B cell (primary cell): ENCODE measurements at regions not wholly inside any gene's neighbourhood (a gene's known extent, or its start where the extent isn't known, plus 50 kb on each side); places are given as distances from the start of the nearest gene placed in this dataset.
"Not testable (repeated sequence)": the region's sequence is repeated elsewhere in the genome, so short reads cannot be mapped to it uniquely, and the experiment has no call there.

Experiments used
- ATAC-seq: fragments of 200-7000 bp; cut with Tn5 transposase; one replicate; pipeline ENCODE4 v1.10.0; 2021; ENCODE audit warnings: low read depth, mild to moderate bottlenecking, moderate number of reproducible peaks, moderate library complexity
- CTCF ChIA-PET: fragments of 350-600 bp; sonication (Branson Sonifier 250); formaldehyde crosslinking; loops from one replicate; lab custom pipeline; 2021; ENCODE audit warnings: antibody characterized with exemption, inconsistent platforms; lab: Charles Lee
- POLR2A ChIA-PET: fragments of 350-600 bp; sonication (Branson Sonifier 250); formaldehyde crosslinking; loops from one replicate; lab custom pipeline; 2021; ENCODE audit warnings: antibody characterized with exemption; lab: Charles Lee
- DNase-seq: peaks from one replicate; pipeline ENCODE4 v3.0.0; 2013
- H2AFZ ChIP-seq: 2 replicates; pipeline ENCODE4 v1.6.1; 2012; ENCODE audit warnings: mild to moderate bottlenecking, low read depth, low read length; ENCODE audit not compliant: insufficient read depth, poor library complexity, severe bottlenecking
- H3K27ac ChIP-seq, 2 donors: 1 replicate in 1 of 2; 2 replicates in 1 of 2; pipeline ENCODE4 v1.5.1; 2012 to 2013; ENCODE audit warnings: low read length in 2 of 2, mild to moderate bottlenecking in 2 of 2, moderate library complexity in 1 of 2
- H3K27me3 ChIP-seq, 4 experiments: fragments of 200-600 bp in 1 of 4; sonication (generic) in 1 of 4; replicated peaks in 1 of 4; 1 replicate in 2 of 4; 2 replicates in 2 of 4; pipeline versions ENCODE4 v1.6.1 to v1.7.0; 2013 to 2016; ENCODE audit warnings: low read length in 3 of 4, mild to moderate bottlenecking in 2 of 4, mixed read lengths in 1 of 4, moderate library complexity in 1 of 4; ENCODE audit not compliant: insufficient read depth in 4 of 4, control insufficient read depth in 3 of 4; ENCODE audit errors: control extremely low read depth in 1 of 4
- H3K36me3 ChIP-seq, 2 experiments: replicated peaks in 1 of 2; 1 replicate in 1 of 2; 2 replicates in 1 of 2; pipeline versions ENCODE4 v1.6.1 to v1.7.1; 2013; ENCODE audit warnings: low read length in 1 of 2; ENCODE audit not compliant: insufficient read depth in 2 of 2, control insufficient read depth in 1 of 2; ENCODE audit errors: control extremely low read depth in 1 of 2, extremely low read depth in 1 of 2
- H3K4me1 ChIP-seq, 2 donors: fragments of 200-600 bp in 1 of 2; sonication (generic) in 1 of 2; 1 replicate in 1 of 2; 2 replicates in 1 of 2; pipeline versions ENCODE4 v1.5.1 to v1.6.1; 2013 to 2017; ENCODE audit warnings: low read length in 2 of 2; ENCODE audit not compliant: control insufficient read depth in 2 of 2, insufficient read depth in 2 of 2
- H3K4me2 ChIP-seq: replicated peaks from 2 replicates; pipeline ENCODE3; 2012; ENCODE audit warnings: mild to moderate bottlenecking, low read depth, low read length; ENCODE audit not compliant: poor library complexity, severe bottlenecking
- H3K4me3 ChIP-seq, 5 experiments: fragments of 200-600 bp in 1 of 5; sonication (generic) in 1 of 5; 1 replicate in 3 of 5; 2 replicates in 2 of 5; pipeline versions ENCODE4 v1.5.1 to v1.7.0; 2011 to 2016; ENCODE audit warnings: low read length in 4 of 5, mild to moderate bottlenecking in 4 of 5, low read depth in 2 of 5, control low read depth in 1 of 5, moderate library complexity in 1 of 5; ENCODE audit not compliant: insufficient read depth in 1 of 5; ENCODE audit errors: control extremely low read depth in 1 of 5, extremely low read depth in 1 of 5
- H3K79me2 ChIP-seq: fragments of 200-600 bp; sonication (generic); one replicate; pipeline ENCODE4 v1.6.0; 2016; ENCODE audit warnings: low read length; ENCODE audit not compliant: control insufficient read depth, insufficient read depth
- H3K9ac ChIP-seq: fragments of 200-600 bp; sonication (generic); 2 replicates; pipeline ENCODE4 v1.6.1; 2017; ENCODE audit warnings: mild to moderate bottlenecking, low read length, moderate library complexity
- H3K9me3 ChIP-seq, 3 donors: one replicate each; pipeline versions ENCODE4 v1.6.1 to v1.7.1; 2013; ENCODE audit warnings: low read length in 2 of 3; ENCODE audit not compliant: control insufficient read depth in 2 of 3, insufficient read depth in 1 of 3; ENCODE audit errors: control extremely low read depth in 1 of 3
- H4K20me1 ChIP-seq: 2 replicates; pipeline ENCODE4 v1.6.0; 2012; ENCODE audit warnings: mild to moderate bottlenecking, low read length; ENCODE audit not compliant: insufficient read depth, control insufficient read depth, poor library complexity, severe bottlenecking
- H3K27ac Mint-ChIP-seq: one replicate; pipeline ENCODE4 v1.8.0; 2021; ENCODE audit warnings: mixed read lengths
- H3K27me3 Mint-ChIP-seq: one replicate; pipeline ENCODE4 v1.8.0; 2021; ENCODE audit warnings: mixed read lengths
- H3K4me1 Mint-ChIP-seq: one replicate; pipeline ENCODE4 v1.8.0; 2021; ENCODE audit warnings: mixed read lengths
- H3K4me3 Mint-ChIP-seq: one replicate; pipeline ENCODE4 v1.8.0; 2021; ENCODE audit warnings: mixed read lengths
- H3K9me3 Mint-ChIP-seq: one replicate; pipeline ENCODE4 v1.8.0; 2022; ENCODE audit warnings: mixed read lengths; ENCODE audit not compliant: insufficient read depth
- WGBS: methylation state at CpG from one replicate; pipeline ENCODE4 v1.1.5; 2013; ENCODE audit warnings: missing lambda C conversion rate; ENCODE audit not compliant: insufficient coverage; 5-methylcytosine and 5-hydroxymethylcytosine counted together
- intact Hi-C: fragments of 100-400 bp; cut with micrococcal nuclease; formaldehyde crosslinking; loops from one replicate; pipeline ENCODE4 v1.10.0; 2022

DNA sequence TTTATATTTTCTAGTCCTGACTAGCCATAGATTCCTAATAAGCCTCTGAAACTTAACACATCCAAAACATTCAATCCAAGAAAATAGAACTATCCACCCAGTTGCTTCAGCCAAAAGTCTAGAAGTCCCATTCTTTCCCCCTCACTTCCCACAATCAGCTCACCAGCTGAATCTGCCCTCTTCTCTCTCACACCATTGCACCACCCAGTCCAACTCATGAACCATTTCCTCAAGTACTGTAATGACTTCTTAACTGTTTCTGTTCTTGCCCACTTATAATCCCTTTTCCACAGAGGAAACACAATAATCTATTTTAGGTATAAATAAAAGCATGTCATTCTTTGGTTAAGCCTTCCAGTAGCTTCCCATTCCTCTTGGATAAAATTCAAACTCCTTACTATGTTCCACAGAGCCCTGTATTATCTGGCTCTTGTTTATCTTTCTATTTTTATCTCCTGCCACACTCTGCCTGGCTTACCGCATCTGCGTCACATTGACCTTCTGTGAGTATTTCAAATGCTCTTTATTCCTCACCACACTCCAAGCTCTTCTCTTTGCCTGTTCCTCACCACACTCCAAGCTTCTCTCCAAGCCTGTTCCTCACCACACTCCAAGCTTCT lies 205.9 kb upstream of the FRG1 start:
- H3K4me3 ChIP-seq, H3K4me1 Mint-ChIP-seq, H3K9ac ChIP-seq, H3K36me3 ChIP-seq, H3K4me2 ChIP-seq, H3K27ac Mint-ChIP-seq, H3K9me3 Mint-ChIP-seq, H3K79me2 ChIP-seq, H4K20me1 ChIP-seq, H3K4me3 Mint-ChIP-seq, H2AFZ ChIP-seq, H3K27me3 Mint-ChIP-seq, ATAC-seq, DNase-seq, H3K9me3 ChIP-seq, CTCF ChIA-PET, intact Hi-C loops, POLR2A ChIA-PET, H3K27me3 ChIP-seq, H3K4me1 ChIP-seq, H3K27ac ChIP-seq: not testable (repeated sequence)
- WGBS: 96% methylated on average over 2 of the region's 2 CpGs

DNA sequence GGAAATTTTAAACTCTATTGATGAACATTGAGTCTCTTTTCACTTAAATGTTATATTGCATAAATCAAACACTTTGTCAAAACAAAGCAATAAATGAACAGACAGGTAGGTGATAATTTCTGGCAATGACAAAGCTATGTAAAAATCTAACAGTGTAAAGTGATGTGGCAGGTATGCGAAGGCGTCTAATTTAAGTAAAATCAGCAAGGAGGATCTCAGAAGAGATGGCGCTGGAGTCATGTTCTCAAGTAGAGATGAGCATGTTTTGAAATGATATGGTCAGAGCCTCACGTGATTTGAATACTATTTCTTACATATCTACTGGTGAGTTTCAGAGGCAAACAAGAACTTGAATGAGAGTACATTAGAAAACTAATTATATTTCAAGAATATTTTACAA lies 204.0 kb upstream of the FRG1 start:
- H3K4me3 ChIP-seq, H3K27me3 Mint-ChIP-seq, H3K4me1 Mint-ChIP-seq, H3K79me2 ChIP-seq, H3K4me3 Mint-ChIP-seq, H3K27me3 ChIP-seq, H3K4me1 ChIP-seq, H3K36me3 ChIP-seq, DNase-seq, H3K4me2 ChIP-seq, H4K20me1 ChIP-seq, CTCF ChIA-PET, POLR2A ChIA-PET, H2AFZ ChIP-seq, H3K9me3 Mint-ChIP-seq, H3K9ac ChIP-seq, intact Hi-C loops, H3K9me3 ChIP-seq, H3K27ac Mint-ChIP-seq, H3K27ac ChIP-seq, ATAC-seq: not testable (repeated sequence)
- 100% methylated on average over 2 of the region's 4 CpGs for WGBS

DNA sequence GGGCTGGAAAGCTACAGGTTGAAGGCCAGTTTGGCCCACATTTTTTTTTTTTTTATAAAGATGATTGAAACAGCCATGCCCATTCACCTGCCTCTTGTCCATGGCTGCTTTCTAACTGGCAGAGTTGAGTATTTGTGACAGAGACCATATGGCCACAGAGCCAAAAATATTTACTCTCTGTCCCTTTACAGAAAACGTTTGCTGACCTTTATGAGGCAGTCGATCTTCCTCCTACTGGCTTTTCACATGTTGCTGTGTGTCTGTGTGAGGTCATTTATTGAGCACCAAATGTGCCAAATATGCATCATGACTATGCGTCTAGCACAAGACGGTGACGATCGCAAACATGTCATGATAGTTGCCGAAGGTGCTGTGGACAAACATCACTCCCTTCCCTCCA lies 200.6 kb upstream of the FRG1 start:
- H3K4me3 Mint-ChIP-seq, CTCF ChIA-PET, H3K4me2 ChIP-seq, H2AFZ ChIP-seq, ATAC-seq, intact Hi-C loops, H3K27me3 Mint-ChIP-seq, POLR2A ChIA-PET, H3K79me2 ChIP-seq, H3K27ac Mint-ChIP-seq, H3K9ac ChIP-seq, H3K9me3 ChIP-seq, H3K4me1 ChIP-seq, H3K36me3 ChIP-seq, H4K20me1 ChIP-seq, H3K4me1 Mint-ChIP-seq, H3K4me3 ChIP-seq, H3K27ac ChIP-seq, H3K27me3 ChIP-seq, H3K9me3 Mint-ChIP-seq, DNase-seq: not testable (repeated sequence)
- WGBS: no CpG with 5 or more reads among the region's 7 CpGs
